Brain microvascular endothelial cell (primary cell): ENCODE measurements at regions not wholly inside any gene's neighbourhood (a gene's known extent, or its start where the extent isn't known, plus 50 kb on each side); places are given as distances from the start of the nearest gene placed in this dataset.

ENCODE experiments used
- DNase-seq: peaks from one replicate; pipeline ENCODE4 v3.0.0-alpha.2; 2020
- H3K27ac ChIP-seq: fragments of 250-450 bp; sonication (Bioruptor Pico); 2 replicates; pipeline ENCODE4 v1.5.1; 2020; ENCODE audit warnings: mild to moderate bottlenecking, moderate library complexity
- H3K27me3 ChIP-seq: fragments of 250-450 bp; sonication (Bioruptor Pico); replicated peaks from 2 replicates; pipeline ENCODE4 v1.5.1; 2020; ENCODE audit warnings: mild to moderate bottlenecking
- H3K36me3 ChIP-seq: fragments of 250-450 bp; sonication (Bioruptor Pico); replicated peaks from 2 replicates; pipeline ENCODE4 v1.5.1; 2020; ENCODE audit warnings: mild to moderate bottlenecking
- H3K4me3 ChIP-seq: 2 replicates; pipeline ENCODE4 v1.5.1; 2011; ENCODE audit warnings: low read depth, mild to moderate bottlenecking, control low read depth, low read length, moderate library complexity
- in situ Hi-C: cut with HindIII; loops from 2 replicates; pipeline ENCODE4 v1.10.0; 2017; ENCODE audit warnings: low sequenced_read_pairs, low pct_ligation_motif_present
- TF ChIP-seq, protein P1 (sequence below): IDR thresholded peaks from 2 replicates; pipeline ENCODE4 v1.5.1; 2011; ENCODE audit warnings: low read depth, mild to moderate bottlenecking, moderate library complexity, low read length, control low read depth, inconsistent platforms; ENCODE audit errors: missing control alignments

DNA sequence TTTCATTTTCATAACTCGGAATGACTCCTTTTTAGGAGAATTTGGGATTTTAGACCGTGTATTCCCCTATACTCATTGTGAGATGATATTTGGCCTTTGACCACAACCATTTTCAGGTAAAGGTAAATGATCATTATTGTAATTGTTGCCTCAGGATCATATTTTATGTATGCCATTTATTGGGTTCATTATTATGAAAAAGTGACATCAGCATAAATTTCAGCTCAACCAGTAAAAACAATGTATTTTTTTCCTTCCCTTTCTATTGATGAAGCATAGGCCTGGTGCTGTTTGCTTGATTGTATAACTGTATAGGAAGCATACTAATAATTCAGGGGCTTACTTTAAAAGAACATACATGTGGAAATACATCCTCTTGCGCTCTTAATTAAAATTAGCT, 832.9 kb upstream of the FANCL start:
- H3K36me3 ChIP-seq = no peaks in the 10 kb centered on the region
- in situ Hi-C loops = no loop called here
- TF ChIP-seq, protein P1, sequence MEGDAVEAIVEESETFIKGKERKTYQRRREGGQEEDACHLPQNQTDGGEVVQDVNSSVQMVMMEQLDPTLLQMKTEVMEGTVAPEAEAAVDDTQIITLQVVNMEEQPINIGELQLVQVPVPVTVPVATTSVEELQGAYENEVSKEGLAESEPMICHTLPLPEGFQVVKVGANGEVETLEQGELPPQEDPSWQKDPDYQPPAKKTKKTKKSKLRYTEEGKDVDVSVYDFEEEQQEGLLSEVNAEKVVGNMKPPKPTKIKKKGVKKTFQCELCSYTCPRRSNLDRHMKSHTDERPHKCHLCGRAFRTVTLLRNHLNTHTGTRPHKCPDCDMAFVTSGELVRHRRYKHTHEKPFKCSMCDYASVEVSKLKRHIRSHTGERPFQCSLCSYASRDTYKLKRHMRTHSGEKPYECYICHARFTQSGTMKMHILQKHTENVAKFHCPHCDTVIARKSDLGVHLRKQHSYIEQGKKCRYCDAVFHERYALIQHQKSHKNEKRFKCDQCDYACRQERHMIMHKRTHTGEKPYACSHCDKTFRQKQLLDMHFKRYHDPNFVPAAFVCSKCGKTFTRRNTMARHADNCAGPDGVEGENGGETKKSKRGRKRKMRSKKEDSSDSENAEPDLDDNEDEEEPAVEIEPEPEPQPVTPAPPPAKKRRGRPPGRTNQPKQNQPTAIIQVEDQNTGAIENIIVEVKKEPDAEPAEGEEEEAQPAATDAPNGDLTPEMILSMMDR = no peak
- H3K27ac ChIP-seq = no peak overlapping the region
- H3K27me3 ChIP-seq = no peaks in the 10 kb centered on the region
- DNase-seq = no peak
- H3K4me3 ChIP-seq = no peak overlapping the region

DNA sequence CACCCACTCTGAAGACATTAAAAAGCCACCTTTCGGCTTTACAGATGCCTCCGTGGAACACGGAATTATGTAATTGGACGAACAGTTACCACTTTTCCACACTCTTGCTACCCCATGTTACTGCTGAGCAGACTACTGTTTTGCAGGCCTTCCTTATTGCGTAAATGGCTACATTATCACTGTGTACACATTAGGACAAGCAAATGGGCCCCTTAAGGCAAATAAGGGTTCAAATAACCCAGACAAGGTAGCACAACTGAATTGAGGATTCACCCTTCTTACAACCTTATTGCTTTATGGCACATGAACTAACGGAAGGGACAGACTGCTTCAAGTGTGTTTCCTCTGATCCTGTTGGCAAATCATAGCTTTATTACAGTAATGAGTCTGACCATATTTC, 832.2 kb upstream of the FANCL start:
- H3K27me3 ChIP-seq = no peaks in the 10 kb centered on the region
- TF ChIP-seq, protein P1 = no peak
- no peaks in the 10 kb centered on the region for H3K36me3 ChIP-seq
- no peak overlapping the region for H3K27ac ChIP-seq
- no peak overlapping the region for H3K4me3 ChIP-seq
- DNase-seq = no peak
- in situ Hi-C loops = no loop called here

DNA sequence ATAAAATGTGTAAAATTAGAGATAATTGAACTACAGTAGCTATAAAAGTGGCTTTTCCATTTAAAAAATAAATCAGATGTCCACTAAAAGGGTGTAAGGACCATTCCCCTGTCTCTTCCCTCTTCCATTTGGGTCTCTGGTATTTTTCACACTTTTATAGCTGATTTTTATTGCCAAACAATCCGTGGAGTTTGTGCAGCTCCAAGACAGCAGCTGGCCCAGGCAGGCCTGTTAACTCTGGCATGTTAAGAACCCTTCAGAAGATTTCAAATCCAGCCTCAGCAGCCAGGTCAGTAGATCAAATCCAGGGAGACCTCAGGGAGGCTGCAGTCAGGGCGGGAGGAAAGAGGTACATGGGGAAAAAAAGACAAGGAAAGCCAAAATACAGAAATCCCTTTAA, 827.1 kb upstream of the FANCL start:
- Histone ChIP-seq H3K36me3 (no peaks in the 10 kb centered on the region), H3K4me3 (no peak overlapping the region), H3K27me3 (no peaks in the 10 kb centered on the region), H3K27ac (no peak overlapping the region)
- DNase-seq = no peak
- in situ Hi-C loops = no loop called here
- TF ChIP-seq, protein P1 = no peak

GRCh38 chr2:59066787-59067399, 825.8 kb upstream of the FANCL start:
- H3K36me3 ChIP-seq = no peaks in the 10 kb centered on the region
- TF ChIP-seq, protein P1 = no peak
- in situ Hi-C loops = no loop called here
- no peak overlapping the region for H3K27ac ChIP-seq
- H3K4me3 ChIP-seq = no peak overlapping the region
- H3K27me3 ChIP-seq = no peaks in the 10 kb centered on the region
- DNase-seq = no peak

GRCh38 chr2:59047373-59047995, 806.4 kb upstream of the FANCL start:
- no peaks in the 10 kb centered on the region for H3K27me3 ChIP-seq
- H3K27ac ChIP-seq = no peak overlapping the region
- H3K4me3 ChIP-seq = no peak overlapping the region
- no peaks in the 10 kb centered on the region for H3K36me3 ChIP-seq
- TF ChIP-seq, protein P1 = no peak
- in situ Hi-C loops = no loop called here
- no peak for DNase-seq
